ENCODE measurements at regions not wholly inside any gene's neighbourhood (a gene's known extent, or its start where the extent isn't known, plus 50 kb on each side); places are given as distances from the start of the nearest gene placed in this dataset.

GRCh38 chr6:74834967-74835366 lies 370.9 kb downstream of the COL12A1 start:
- no peak for TF ChIP-seq EZH2 (IDR thresholded peaks at IDR 0.05; ENCODE audit: borderline replicate concordance, insufficient read depth, low read length, poor library complexity, severe bottlenecking)
- TF ChIP-seq CTCF (IDR thresholded peaks at IDR 0.05; ENCODE audit: poor library complexity, severe bottlenecking): no peak
- TF ChIP-seq EP300 (conservative IDR thresholded peaks at IDR 0.05; ENCODE audit: poor library complexity, severe bottlenecking): no peak
- no peak for TF ChIP-seq REST (IDR thresholded peaks at IDR 0.05; ENCODE audit: borderline replicate concordance)

All from neural cell (in vitro differentiated cells).